Fibroblast of lung (primary cell): ENCODE measurements at regions not wholly inside any gene's neighbourhood (a gene's known extent, or its start where the extent isn't known, plus 50 kb on each side); places are given as distances from the start of the nearest gene placed in this dataset.

Experiments used
- EZH2 ChIP-seq: IDR thresholded peaks from 2 replicates; pipeline ENCODE4 v1.5.1; 2012; ENCODE audit warnings: low read length, control low read depth, mild to moderate bottlenecking; ENCODE audit errors: missing control alignments
- TF ChIP-seq, protein P1 (sequence below), 2 donors: IDR thresholded peaks in 1 of 2; conservative IDR thresholded peaks in 1 of 2; 1 replicate in 1 of 2; 2 replicates in 1 of 2; pipeline ENCODE4 v1.5.1; 2011 to 2012; ENCODE audit warnings: low read length in 2 of 2, control low read depth in 1 of 2, inconsistent platforms in 1 of 2, low read depth in 1 of 2, mild to moderate bottlenecking in 1 of 2

DNA sequence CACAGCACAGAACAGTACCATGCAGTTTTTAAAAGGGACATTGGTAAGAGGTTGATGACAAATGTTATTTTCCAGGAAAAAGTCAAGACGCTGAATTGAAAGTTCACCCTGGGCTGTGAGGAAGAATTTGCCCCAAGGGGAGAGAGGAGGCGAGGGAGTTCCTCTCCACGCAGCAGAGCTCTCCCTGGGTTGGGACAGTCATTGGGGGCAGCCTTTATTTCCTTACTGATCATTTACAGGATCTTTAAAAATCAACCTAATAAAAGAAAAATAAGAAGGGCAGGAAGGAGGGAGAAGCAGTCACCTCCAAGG, 49.9 kb upstream of the WNT7B start:
- TF ChIP-seq, protein P1, sequence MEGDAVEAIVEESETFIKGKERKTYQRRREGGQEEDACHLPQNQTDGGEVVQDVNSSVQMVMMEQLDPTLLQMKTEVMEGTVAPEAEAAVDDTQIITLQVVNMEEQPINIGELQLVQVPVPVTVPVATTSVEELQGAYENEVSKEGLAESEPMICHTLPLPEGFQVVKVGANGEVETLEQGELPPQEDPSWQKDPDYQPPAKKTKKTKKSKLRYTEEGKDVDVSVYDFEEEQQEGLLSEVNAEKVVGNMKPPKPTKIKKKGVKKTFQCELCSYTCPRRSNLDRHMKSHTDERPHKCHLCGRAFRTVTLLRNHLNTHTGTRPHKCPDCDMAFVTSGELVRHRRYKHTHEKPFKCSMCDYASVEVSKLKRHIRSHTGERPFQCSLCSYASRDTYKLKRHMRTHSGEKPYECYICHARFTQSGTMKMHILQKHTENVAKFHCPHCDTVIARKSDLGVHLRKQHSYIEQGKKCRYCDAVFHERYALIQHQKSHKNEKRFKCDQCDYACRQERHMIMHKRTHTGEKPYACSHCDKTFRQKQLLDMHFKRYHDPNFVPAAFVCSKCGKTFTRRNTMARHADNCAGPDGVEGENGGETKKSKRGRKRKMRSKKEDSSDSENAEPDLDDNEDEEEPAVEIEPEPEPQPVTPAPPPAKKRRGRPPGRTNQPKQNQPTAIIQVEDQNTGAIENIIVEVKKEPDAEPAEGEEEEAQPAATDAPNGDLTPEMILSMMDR (conservative IDR thresholded peaks at IDR 0.05 in 1 of 2, IDR thresholded peaks at IDR 0.05 in 1 of 2; ENCODE audit: low read depth in 1 of 2, low read length in 2 of 2), result no peak
- no peak for TF ChIP-seq EZH2
